Endodermal cell (in vitro differentiated cells): ENCODE measurements at regions not wholly inside any gene's neighbourhood (a gene's known extent, or its start where the extent isn't known, plus 50 kb on each side); places are given as distances from the start of the nearest gene placed in this dataset.

Source experiments
- DNase-seq: peaks from one replicate; pipeline ENCODE4 v3.0.0-alpha.2; 2017
- H3K27ac ChIP-seq: 2 replicates; pipeline ENCODE4 v1.5.1; 2013; ENCODE audit warnings: mild to moderate bottlenecking, low read depth, low read length, moderate library complexity
- H3K27me3 ChIP-seq: 2 replicates; pipeline ENCODE4 v1.6.1; 2013; ENCODE audit warnings: mild to moderate bottlenecking, low read length, moderate library complexity; ENCODE audit not compliant: insufficient read depth, control insufficient read depth, poor library complexity, severe bottlenecking
- H3K36me3 ChIP-seq: 2 replicates; pipeline ENCODE4 v1.7.0; 2013; ENCODE audit warnings: mild to moderate bottlenecking, low read length, moderate library complexity; ENCODE audit not compliant: control insufficient read depth, insufficient read depth
- H3K4me1 ChIP-seq: one replicate; pipeline ENCODE4 v1.7.0; 2013; ENCODE audit warnings: low read length; ENCODE audit not compliant: control insufficient read depth, insufficient read depth
- H3K4me3 ChIP-seq: 2 replicates; pipeline ENCODE4 v1.5.1; 2013; ENCODE audit warnings: mild to moderate bottlenecking, low read length, moderate library complexity
- H3K9ac ChIP-seq: 2 replicates; pipeline ENCODE4 v1.6.1; 2013; ENCODE audit warnings: mild to moderate bottlenecking, low read length, moderate library complexity; ENCODE audit not compliant: poor library complexity, severe bottlenecking; ENCODE audit errors: extremely low read depth
- H3K9me3 ChIP-seq: 2 replicates; pipeline ENCODE4 v1.6.1; 2013; ENCODE audit warnings: mild to moderate bottlenecking, low read length, moderate library complexity; ENCODE audit not compliant: control insufficient read depth
- H3K27ac Mint-ChIP-seq: 2 replicates; pipeline ENCODE4 v1.8.0; 2020; ENCODE audit warnings: mixed read lengths
- H3K27me3 Mint-ChIP-seq: 2 replicates; pipeline ENCODE4 v1.8.0; 2021; ENCODE audit warnings: mild to moderate bottlenecking, mixed read lengths; ENCODE audit not compliant: insufficient read depth
- H3K36me3 Mint-ChIP-seq: 2 replicates; pipeline ENCODE4 v1.8.0; 2020; ENCODE audit warnings: low read depth, mixed read lengths
- H3K4me1 Mint-ChIP-seq: 2 replicates; pipeline ENCODE4 v1.8.0; 2020; ENCODE audit warnings: mixed read lengths
- H3K4me3 Mint-ChIP-seq: 2 replicates; pipeline ENCODE4 v1.8.0; 2020; ENCODE audit warnings: mild to moderate bottlenecking, moderate library complexity, mixed read lengths
- H3K9me3 Mint-ChIP-seq: 2 replicates; pipeline ENCODE4 v1.8.0; 2020; ENCODE audit warnings: mild to moderate bottlenecking, mixed read lengths
- CTCF ChIP-seq: fragments of 200-600 bp; sonication (generic); conservative IDR thresholded peaks from 2 replicates; pipeline ENCODE4 v1.5.0; 2021; ENCODE audit warnings: antibody characterized with exemption, mild to moderate bottlenecking
- WGBS, 2 experiments: methylation state at CpG; one replicate each; pipeline versions ENCODE4 v1.1.5 to v1.1.7; 2013; ENCODE audit warnings: missing lambda C conversion rate in 2 of 2, mixed read lengths in 1 of 2; ENCODE audit not compliant: insufficient coverage in 1 of 2, insufficient read length in 1 of 2; 5-methylcytosine and 5-hydroxymethylcytosine counted together

- Histone ChIP-seq H3K27me3 (no peaks in the 10 kb centered on the region), H3K9ac (no peak overlapping the region), H3K9me3 (no peaks in the 10 kb centered on the region), H3K4me1 (no peaks in the 10 kb centered on the region), H3K4me3 (no peak overlapping the region), H3K36me3 (no peaks in the 10 kb centered on the region), H3K27ac (no peak overlapping the region)
- no peaks in the 10 kb centered on the region for H3K9me3 Mint-ChIP-seq
- H3K36me3 Mint-ChIP-seq = no peaks in the 10 kb centered on the region
- H3K4me1 Mint-ChIP-seq = peaks cover 37% of the 10 kb centered on the region
- no peak for TF ChIP-seq CTCF
- DNase-seq = no peak
- no peaks in the 10 kb centered on the region for H3K27me3 Mint-ChIP-seq
- H3K4me3 Mint-ChIP-seq = no peak overlapping the region
- no peak overlapping the region for H3K27ac Mint-ChIP-seq
Observed at GRCh38 chr5:116371935-116372334, 202.7 kb downstream of the SEMA6A start.

GRCh38 chr5:116371431-116371830 lies 203.2 kb downstream of the SEMA6A start:
- DNase-seq = no peak
- Histone ChIP-seq H3K4me3 (peak overlapping the region; percentile 46), H3K36me3 (no peaks in the 10 kb centered on the region), H3K27ac (no peak overlapping the region), H3K9ac (no peak overlapping the region), H3K27me3 (no peaks in the 10 kb centered on the region), H3K9me3 (no peaks in the 10 kb centered on the region), H3K4me1 (no peaks in the 10 kb centered on the region)
- H3K4me1 Mint-ChIP-seq = peaks cover 34% of the 10 kb centered on the region
- WGBS, 2 experiments = 65 to 100% methylated on average over 1 to 2 of the region's 2 CpGs
- H3K9me3 Mint-ChIP-seq = no peaks in the 10 kb centered on the region
- no peaks in the 10 kb centered on the region for H3K36me3 Mint-ChIP-seq
- peak overlapping the region; percentile 18 for H3K27ac Mint-ChIP-seq
- no peaks in the 10 kb centered on the region for H3K27me3 Mint-ChIP-seq
- no peak overlapping the region for H3K4me3 Mint-ChIP-seq
- no peak for TF ChIP-seq CTCF

- H3K36me3 ChIP-seq = no peaks in the 10 kb centered on the region
- 83 to 85% methylated on average over 2 of the region's 2 CpGs for WGBS, 2 experiments
- no peaks in the 10 kb centered on the region for H3K27me3 Mint-ChIP-seq
- H3K36me3 Mint-ChIP-seq = no peaks in the 10 kb centered on the region
- no peak overlapping the region for H3K4me3 ChIP-seq
- DNase-seq = no peak
- H3K9ac ChIP-seq = no peak overlapping the region
- no peaks in the 10 kb centered on the region for H3K27me3 ChIP-seq
- no peak overlapping the region for H3K27ac Mint-ChIP-seq
- no peaks in the 10 kb centered on the region for H3K9me3 Mint-ChIP-seq
- peaks cover 28% of the 10 kb centered on the region for H3K4me1 Mint-ChIP-seq
- H3K4me3 Mint-ChIP-seq = no peak overlapping the region
- H3K9me3 ChIP-seq = no peaks in the 10 kb centered on the region
- TF ChIP-seq CTCF = no peak
- no peak overlapping the region for H3K27ac ChIP-seq
- H3K4me1 ChIP-seq = no peaks in the 10 kb centered on the region
Observed at GRCh38 chr5:116370886-116371285, 203.7 kb downstream of the SEMA6A start.
